OCI-LY7 (cell line): ENCODE measurements at regions not wholly inside any gene's neighbourhood (a gene's known extent, or its start where the extent isn't known, plus 50 kb on each side); places are given as distances from the start of the nearest gene placed in this dataset.

Experiments
- BruUV-seq: library from RNA; stranded (reverse); fragments of 400-500 nt; replicated peaks from 2 replicates; lab custom pipeline; 2021; lab: Mats Ljungman, UMichigan
- CTCF ChIA-PET: fragments of 300-600 bp; sonication (Branson Sonifier 250); formaldehyde crosslinking; loops from one replicate; lab custom pipeline; 2022; ENCODE audit warnings: antibody characterized with exemption; ENCODE audit not compliant: unreplicated experiment; lab: Charles Lee
- POLR2A ChIA-PET: fragments of 300-600 bp; sonication (Branson Sonifier 250); formaldehyde crosslinking; loops from one replicate; lab custom pipeline; 2022; ENCODE audit warnings: antibody characterized with exemption; lab: Charles Lee
- DNase-seq: peaks from one replicate; pipeline ENCODE4 v3.0.0-alpha.2; 2015; ENCODE audit warnings: low spot score
- H2AFZ ChIP-seq: fragments of 200-600 bp; sonication (generic), shearing (Covaris generic); 2 replicates; pipeline ENCODE4 v1.6.1; 2014; ENCODE audit warnings: mild to moderate bottlenecking, antibody characterized with exemption, low read length, moderate library complexity
- H3K27ac ChIP-seq: fragments of 200-600 bp; sonication (generic); 2 replicates; pipeline ENCODE4 v1.5.1; 2014; ENCODE audit warnings: mixed run types, low read depth, mild to moderate bottlenecking, moderate library complexity, low read length, inconsistent platforms; ENCODE audit not compliant: poor library complexity, severe bottlenecking
- H3K36me3 ChIP-seq: fragments of 200-600 bp; sonication (generic); 2 replicates; pipeline ENCODE4 v1.6.1; 2014; ENCODE audit warnings: mild to moderate bottlenecking, antibody characterized with exemption, low read length, moderate library complexity, mixed read lengths; ENCODE audit not compliant: insufficient read depth
- H3K4me1 ChIP-seq: fragments of 200-600 bp; sonication (generic); 2 replicates; pipeline ENCODE4 v1.5.1; 2014; ENCODE audit warnings: mild to moderate bottlenecking, low read length; ENCODE audit not compliant: insufficient read depth, poor library complexity, severe bottlenecking
- H3K4me2 ChIP-seq: fragments of 200-600 bp; sonication (generic); 2 replicates; pipeline ENCODE4 v1.6.1; 2014; ENCODE audit warnings: mild to moderate bottlenecking, low read length
- H3K4me3 ChIP-seq: fragments of 200-600 bp; sonication (generic); 2 replicates; pipeline ENCODE4 v1.5.1; 2014; ENCODE audit warnings: mild to moderate bottlenecking, low read depth, low read length; ENCODE audit not compliant: poor library complexity, severe bottlenecking
- H3K79me2 ChIP-seq: fragments of 200-600 bp; sonication (generic); 2 replicates; pipeline ENCODE4 v1.6.1; 2016; ENCODE audit warnings: low read depth, mild to moderate bottlenecking, low read length, moderate library complexity, mixed read lengths; ENCODE audit not compliant: insufficient read depth
- H3K9me2 ChIP-seq: fragments of 200-600 bp; sonication (generic); 2 replicates; pipeline ENCODE4 v1.6.1; 2016; ENCODE audit warnings: mild to moderate bottlenecking, low read length, mixed read lengths; ENCODE audit not compliant: insufficient read depth
- H3K9me3 ChIP-seq: fragments of 200-600 bp; sonication (generic); 2 replicates; pipeline ENCODE4 v1.6.1; 2014; ENCODE audit warnings: mild to moderate bottlenecking, mixed run types, low read length, mixed read lengths
- H4K20me1 ChIP-seq: fragments of 200-600 bp; sonication (generic); 2 replicates; pipeline ENCODE4 v1.6.1; 2014; ENCODE audit warnings: mild to moderate bottlenecking, antibody characterized with exemption, low read length, moderate library complexity, mixed read lengths; ENCODE audit not compliant: insufficient read depth
- EZH2phosphoT487 ChIP-seq: fragments of 200-600 bp; sonication (generic); IDR thresholded peaks from 2 replicates; pipeline ENCODE4 v1.6.1; 2018; ENCODE audit warnings: low read depth, borderline replicate concordance, mild to moderate bottlenecking, mixed run types, antibody characterized with exemption, low read length, moderate library complexity, mixed read lengths
- intact Hi-C: fragments of 100-400 bp; cut with micrococcal nuclease; formaldehyde crosslinking; loops from one replicate; pipeline ENCODE4 v1.10.0; 2022; ENCODE audit not compliant: unreplicated experiment
- TF ChIP-seq, protein P1 (sequence below): fragments of 200-600 bp; sonication (generic); conservative IDR thresholded peaks from 2 replicates; pipeline ENCODE4 v1.5.1; 2014; ENCODE audit warnings: mild to moderate bottlenecking, antibody characterized with exemption, low read length, moderate library complexity, mixed read lengths

DNA sequence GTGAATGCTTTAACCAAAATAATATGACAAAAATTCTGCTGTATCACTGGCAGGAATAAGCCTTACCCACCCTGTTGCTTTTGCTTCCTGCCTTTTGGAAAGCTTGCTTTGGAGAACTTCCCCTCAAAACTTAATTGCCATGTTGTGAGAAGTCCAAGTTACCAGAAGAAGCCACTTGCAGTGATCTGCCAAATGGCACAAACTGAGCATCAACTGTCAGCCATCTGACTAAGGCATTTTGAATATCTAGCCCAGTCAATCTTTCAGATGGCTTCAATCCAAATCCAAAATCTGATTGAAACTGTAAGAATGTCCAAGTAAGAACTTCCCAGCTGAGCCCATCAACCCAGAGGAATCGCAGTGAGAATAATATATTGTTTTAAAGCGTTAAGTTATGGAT lies 216.5 kb upstream of the ZC3H15 start:
- no peaks in the 10 kb centered on the region for H3K79me2 ChIP-seq
- no peak overlapping the region for H3K4me3 ChIP-seq
- no peak overlapping the region for H3K4me2 ChIP-seq
- no peak for DNase-seq
- no TSS peak for BruUV-seq
- intact Hi-C loops: no loop called here
- no peak overlapping the region for H2AFZ ChIP-seq
- H3K9me2 ChIP-seq: no peaks in the 10 kb centered on the region
- ChIA-PET CTCF (no interaction called here), POLR2A (no interaction called here)
- no peaks in the 10 kb centered on the region for H3K9me3 ChIP-seq
- H3K27ac ChIP-seq: no peak overlapping the region
- no peaks in the 10 kb centered on the region for H3K4me1 ChIP-seq
- no peaks in the 10 kb centered on the region for H3K36me3 ChIP-seq
- no peak for TF ChIP-seq EZH2phosphoT487
- TF ChIP-seq, protein P1, sequence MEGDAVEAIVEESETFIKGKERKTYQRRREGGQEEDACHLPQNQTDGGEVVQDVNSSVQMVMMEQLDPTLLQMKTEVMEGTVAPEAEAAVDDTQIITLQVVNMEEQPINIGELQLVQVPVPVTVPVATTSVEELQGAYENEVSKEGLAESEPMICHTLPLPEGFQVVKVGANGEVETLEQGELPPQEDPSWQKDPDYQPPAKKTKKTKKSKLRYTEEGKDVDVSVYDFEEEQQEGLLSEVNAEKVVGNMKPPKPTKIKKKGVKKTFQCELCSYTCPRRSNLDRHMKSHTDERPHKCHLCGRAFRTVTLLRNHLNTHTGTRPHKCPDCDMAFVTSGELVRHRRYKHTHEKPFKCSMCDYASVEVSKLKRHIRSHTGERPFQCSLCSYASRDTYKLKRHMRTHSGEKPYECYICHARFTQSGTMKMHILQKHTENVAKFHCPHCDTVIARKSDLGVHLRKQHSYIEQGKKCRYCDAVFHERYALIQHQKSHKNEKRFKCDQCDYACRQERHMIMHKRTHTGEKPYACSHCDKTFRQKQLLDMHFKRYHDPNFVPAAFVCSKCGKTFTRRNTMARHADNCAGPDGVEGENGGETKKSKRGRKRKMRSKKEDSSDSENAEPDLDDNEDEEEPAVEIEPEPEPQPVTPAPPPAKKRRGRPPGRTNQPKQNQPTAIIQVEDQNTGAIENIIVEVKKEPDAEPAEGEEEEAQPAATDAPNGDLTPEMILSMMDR: no peak
- H4K20me1 ChIP-seq: no peaks in the 10 kb centered on the region

DNA sequence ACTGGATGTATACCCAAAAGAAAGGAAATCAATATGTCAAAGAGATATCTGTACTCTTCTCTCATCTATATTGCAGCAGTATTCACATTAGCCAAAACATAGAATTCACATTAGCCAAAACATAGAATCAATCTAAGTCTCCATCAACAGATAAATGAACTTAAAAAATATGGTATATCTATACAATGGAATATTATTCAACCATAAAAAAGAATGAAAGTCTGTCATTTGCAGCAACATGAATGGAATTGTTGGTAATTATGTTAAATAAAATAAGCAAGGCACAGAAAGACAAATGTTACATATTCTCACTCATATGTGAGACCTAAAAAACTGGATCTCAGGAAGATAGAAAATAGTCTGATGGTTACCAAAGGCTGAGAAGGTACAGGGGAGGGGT lies 212.1 kb upstream of the ZC3H15 start:
- Histone ChIP-seq H3K36me3 (no peaks in the 10 kb centered on the region), H3K4me1 (no peaks in the 10 kb centered on the region), H4K20me1 (no peaks in the 10 kb centered on the region), H3K4me2 (no peak overlapping the region), H3K9me2 (no peaks in the 10 kb centered on the region), H3K4me3 (no peak overlapping the region), H3K79me2 (no peaks in the 10 kb centered on the region), H3K9me3 (no peaks in the 10 kb centered on the region), H2AFZ (no peak overlapping the region), H3K27ac (no peak overlapping the region)
- intact Hi-C loops: no loop called here
- BruUV-seq: no TSS peak
- ChIA-PET CTCF (no interaction called here), POLR2A (no interaction called here)
- TF ChIP-seq, protein P1: no peak
- TF ChIP-seq EZH2phosphoT487: no peak
- no peak for DNase-seq

DNA sequence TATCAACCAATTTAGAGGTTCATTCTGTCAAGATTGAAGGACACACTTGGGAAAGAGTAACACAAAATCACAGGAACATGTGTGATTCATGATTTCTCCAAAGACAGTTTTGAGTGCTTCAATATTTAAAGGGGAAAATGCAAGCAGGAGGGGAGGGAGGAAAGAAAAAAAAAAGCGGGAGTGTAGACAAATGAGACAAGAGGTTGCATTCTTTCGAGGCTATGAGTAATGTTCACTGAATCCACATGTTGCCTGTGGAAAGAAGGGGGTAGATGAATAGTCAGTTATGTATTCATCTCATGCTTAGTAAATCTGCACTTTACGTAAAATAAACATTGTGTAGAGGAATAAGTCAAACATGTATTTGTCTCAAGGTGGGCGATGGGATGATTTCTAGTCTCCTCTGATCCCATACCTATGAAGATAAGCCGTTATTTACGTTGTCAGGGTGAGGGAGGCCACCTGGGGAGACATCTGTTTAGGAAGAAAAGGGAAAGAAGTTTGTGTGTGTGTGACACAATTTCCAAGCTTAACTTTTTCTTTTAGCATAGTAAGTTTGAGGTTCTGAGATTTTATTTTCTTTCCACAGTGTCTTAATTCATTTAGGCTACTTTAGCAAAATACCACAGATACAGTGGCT lies 211.0 kb upstream of the ZC3H15 start:
- no TSS peak for BruUV-seq
- ChIA-PET POLR2A (no interaction called here), CTCF (no interaction called here)
- H4K20me1 ChIP-seq: no peaks in the 10 kb centered on the region
- H3K79me2 ChIP-seq: no peaks in the 10 kb centered on the region
- no peaks in the 10 kb centered on the region for H3K4me1 ChIP-seq
- no peaks in the 10 kb centered on the region for H3K9me3 ChIP-seq
- H3K4me3 ChIP-seq: no peak overlapping the region
- H2AFZ ChIP-seq: no peak overlapping the region
- no peak overlapping the region for H3K4me2 ChIP-seq
- no peak for DNase-seq
- TF ChIP-seq, protein P1: no peak
- no peak for TF ChIP-seq EZH2phosphoT487
- intact Hi-C loops: no loop called here
- H3K36me3 ChIP-seq: no peaks in the 10 kb centered on the region
- no peaks in the 10 kb centered on the region for H3K9me2 ChIP-seq
- H3K27ac ChIP-seq: no peak overlapping the region
